Right lobe of liver (tissue), 6 donors: ENCODE measurements at regions not wholly inside any gene's neighbourhood (a gene's known extent, or its start where the extent isn't known, plus 50 kb on each side); places are given as distances from the start of the nearest gene placed in this dataset.
"Not testable (repeated sequence)": the region's sequence is repeated elsewhere in the genome, so short reads cannot be mapped to it uniquely, and the experiment has no call there.

Source experiments
- ATAC-seq, 4 donors: fragments of 200-7000 bp; cut with Tn5 transposase; one replicate each; pipeline ENCODE4 v1.9.1; 2020; ENCODE audit warnings: mild to moderate bottlenecking in 4 of 4, moderate library complexity in 4 of 4
- DNase-seq, 3 donors: peaks; one replicate each; pipeline ENCODE4 v3.0.0-alpha.2; 2020
- H3K27ac ChIP-seq, 3 donors: fragments of 200-600 bp; one replicate each; pipeline ENCODE4 v1.8.0; 2022
- H3K27me3 ChIP-seq, 2 donors: fragments of 200-600 bp; one replicate each; pipeline ENCODE4 v1.8.0; 2022
- H3K36me3 ChIP-seq, 4 donors: fragments of 200-600 bp; sonication (generic) in 1 of 4; one replicate each; pipeline versions ENCODE4 v1.5.1 to v1.8.0; 2017 to 2022; ENCODE audit warnings: control low read depth in 1 of 4
- H3K4me1 ChIP-seq, 4 donors: fragments of 200-600 bp; sonication (generic) in 1 of 4; one replicate each; pipeline versions ENCODE4 v1.5.1 to v1.8.0; 2017 to 2022; ENCODE audit warnings: control low read depth in 1 of 4
- H3K4me3 ChIP-seq, 3 donors: fragments of 200-600 bp; one replicate each; pipeline ENCODE4 v1.8.0; 2022
- H3K9me3 ChIP-seq, 4 donors: fragments of 200-600 bp; sonication (generic) in 1 of 4; one replicate each; pipeline versions ENCODE4 v1.5.1 to v1.8.0; 2017 to 2022; ENCODE audit warnings: control low read depth in 1 of 4
- POLR2A ChIP-seq: fragments of 450-650 bp; IDR thresholded peaks from one replicate; pipeline ENCODE4 v1.6.1; 2017; ENCODE audit warnings: antibody characterized with exemption, mild to moderate bottlenecking
- WGBS: methylation state at CpG from one replicate; pipeline ENCODE4 v1.1.6; 2018; ENCODE audit warnings: low coverage, low lambda C conversion rate; ENCODE audit not compliant: insufficient coverage; ENCODE audit errors: missing lambda C conversion rate; 5-methylcytosine and 5-hydroxymethylcytosine counted together
- intact Hi-C, 2 donors: fragments of 100-400 bp; cut with DNase I; formaldehyde crosslinking; loops; one replicate each; pipeline versions ENCODE4 v1.11.2 to v1.14.1; 2022
- TF ChIP-seq, protein P1 (sequence below), 4 donors: fragments of 200-600 bp in 3 of 4; fragments of 450-650 bp in 1 of 4; IDR thresholded peaks; one replicate each; pipeline versions ENCODE4 v1.5.1 to v1.8.0; 2016 to 2022; ENCODE audit warnings: antibody characterized with exemption in 4 of 4, mild to moderate bottlenecking in 2 of 4
- donor health status: DM: no; HTN: yes; CAD: no.
- donor health status: DM: no; HTN: no; CAD: no.
- donor health status: DM: no; HTN: no; CAD: no.
- donor health status: DM: no; HTN: yes; CAD: no.
- donor health status: DM: no; HTN: yes; CAD: no.

DNA sequence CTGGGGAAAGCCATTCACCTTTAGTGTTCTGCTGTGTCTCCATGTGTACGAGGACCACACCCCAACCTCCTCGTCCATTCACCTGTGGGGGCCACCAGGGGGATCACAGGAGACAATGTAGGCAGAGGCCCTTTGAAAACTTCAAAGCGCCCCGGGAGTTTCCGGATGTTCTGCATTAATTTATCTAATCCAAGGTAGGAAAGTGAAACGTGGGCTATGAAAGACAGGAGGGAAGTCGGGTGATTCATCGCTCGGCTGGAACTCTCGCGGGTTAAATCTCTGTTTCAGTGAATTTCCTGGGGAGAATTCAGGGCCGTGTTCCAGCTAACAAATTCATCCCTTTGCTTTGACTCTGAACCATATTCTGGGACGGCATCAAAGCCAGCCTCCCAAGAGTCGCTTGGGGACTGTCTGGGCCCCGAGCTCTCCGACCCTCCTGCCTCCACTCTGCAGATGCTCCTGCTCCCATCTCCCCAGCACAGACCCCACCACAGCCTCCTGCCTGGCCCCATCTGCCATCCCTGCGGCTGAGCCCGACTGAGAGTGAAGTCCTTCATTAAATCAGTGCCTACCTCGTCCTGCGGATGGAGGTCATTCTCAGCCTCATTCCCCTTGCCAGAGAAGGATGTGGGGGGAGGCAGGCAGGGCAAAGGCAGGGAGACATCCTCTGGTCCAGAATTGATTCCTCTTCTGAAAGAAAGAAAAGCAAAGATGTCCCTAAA, 114.1 kb upstream of the CARD11 start:
- Histone ChIP-seq H3K9me3 (no peaks in the 10 kb centered on the region), H3K4me1 (no peaks in the 10 kb centered on the region), H3K27ac (no peak overlapping the region), H3K4me3 (no peak overlapping the region), H3K27me3 (no peaks in the 10 kb centered on the region), H3K36me3 (no peaks in the 10 kb centered on the region)
- TF ChIP-seq, protein P1, sequence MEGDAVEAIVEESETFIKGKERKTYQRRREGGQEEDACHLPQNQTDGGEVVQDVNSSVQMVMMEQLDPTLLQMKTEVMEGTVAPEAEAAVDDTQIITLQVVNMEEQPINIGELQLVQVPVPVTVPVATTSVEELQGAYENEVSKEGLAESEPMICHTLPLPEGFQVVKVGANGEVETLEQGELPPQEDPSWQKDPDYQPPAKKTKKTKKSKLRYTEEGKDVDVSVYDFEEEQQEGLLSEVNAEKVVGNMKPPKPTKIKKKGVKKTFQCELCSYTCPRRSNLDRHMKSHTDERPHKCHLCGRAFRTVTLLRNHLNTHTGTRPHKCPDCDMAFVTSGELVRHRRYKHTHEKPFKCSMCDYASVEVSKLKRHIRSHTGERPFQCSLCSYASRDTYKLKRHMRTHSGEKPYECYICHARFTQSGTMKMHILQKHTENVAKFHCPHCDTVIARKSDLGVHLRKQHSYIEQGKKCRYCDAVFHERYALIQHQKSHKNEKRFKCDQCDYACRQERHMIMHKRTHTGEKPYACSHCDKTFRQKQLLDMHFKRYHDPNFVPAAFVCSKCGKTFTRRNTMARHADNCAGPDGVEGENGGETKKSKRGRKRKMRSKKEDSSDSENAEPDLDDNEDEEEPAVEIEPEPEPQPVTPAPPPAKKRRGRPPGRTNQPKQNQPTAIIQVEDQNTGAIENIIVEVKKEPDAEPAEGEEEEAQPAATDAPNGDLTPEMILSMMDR (IDR thresholded peaks at IDR 0.05): no peak
- no peak for TF ChIP-seq POLR2A
- intact Hi-C loops: loop anchor here (10.0 kb wide), 1 partner anchor 273 kb away; no protein-coding TSS in a partner anchor
- WGBS: 33% methylated on average over 9 of the region's 20 CpGs
- ATAC-seq: no peak
- no peak for DNase-seq

DNA sequence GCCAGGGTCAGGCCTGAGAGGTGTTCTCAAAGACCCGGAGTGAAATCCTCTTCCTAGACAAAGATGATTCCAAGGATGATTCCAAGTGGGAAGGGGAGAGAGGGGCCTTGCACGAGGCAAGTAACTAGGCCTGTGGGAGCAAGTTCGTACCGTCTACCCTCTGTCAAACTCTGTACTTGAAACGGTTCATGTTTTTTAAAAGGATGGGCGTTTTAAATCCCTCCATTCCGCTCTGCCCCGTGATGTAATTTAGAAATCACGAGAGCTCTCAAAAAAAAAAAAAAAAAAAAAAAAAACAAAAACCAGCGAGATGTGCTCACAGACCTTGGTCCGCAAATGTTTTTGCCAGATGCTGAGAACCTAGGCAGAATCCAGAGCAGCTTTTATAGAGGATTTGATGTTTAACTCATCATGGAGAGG, 114.7 kb upstream of the CARD11 start:
- intact Hi-C loops: loop anchor here (10.0 kb wide), 1 partner anchor 274 kb away; no protein-coding TSS in a partner anchor
- TF ChIP-seq POLR2A: no peak
- TF ChIP-seq, protein P1 (IDR thresholded peaks at IDR 0.05): no peak
- H3K4me3 ChIP-seq: no peak overlapping the region
- H3K27ac ChIP-seq: no peak overlapping the region
- H3K9me3 ChIP-seq: no peaks in the 10 kb centered on the region
- DNase-seq (no peak), ATAC-seq (no peak)
- no peaks in the 10 kb centered on the region for H3K4me1 ChIP-seq
- WGBS: 59% methylated on average over 11 of the region's 11 CpGs
- H3K27me3 ChIP-seq: no peaks in the 10 kb centered on the region
- no peaks in the 10 kb centered on the region for H3K36me3 ChIP-seq

GRCh38 chr7:3159039-3159438, 115.4 kb upstream of the CARD11 start:
- WGBS: 41% methylated on average over 4 of the region's 4 CpGs
- intact Hi-C loops: loop anchor here (10.0 kb wide), 1 partner anchor 274 kb away; no protein-coding TSS in a partner anchor

GRCh38 chr7:3159445-3159844, 115.8 kb upstream of the CARD11 start:
- no peak for DNase-seq
- Histone ChIP-seq H3K27ac (no peak overlapping the region), H3K4me3 (no peak overlapping the region), H3K27me3 (no peaks in the 10 kb centered on the region), H3K36me3 (no peaks in the 10 kb centered on the region), H3K4me1 (no peaks in the 10 kb centered on the region), H3K9me3 (no peaks in the 10 kb centered on the region)
- intact Hi-C loops: loop anchor here (10.0 kb wide), 1 partner anchor 275 kb away; no protein-coding TSS in a partner anchor
- peak in 2 of 4 donors; percentile 29 to 35 for ATAC-seq
- no peak for TF ChIP-seq POLR2A
- TF ChIP-seq, protein P1 (IDR thresholded peaks at IDR 0.05): no peak
- WGBS: no CpG with 5 or more reads among the region's 3 CpGs

More at GRCh38 chr7:3159039-3159438, 115.4 kb upstream of the CARD11 start:
- Histone ChIP-seq H3K36me3 (no peaks in the 10 kb centered on the region), H3K27me3 (no peaks in the 10 kb centered on the region), H3K4me1 (no peaks in the 10 kb centered on the region), H3K27ac (no peak overlapping the region), H3K4me3 (no peak overlapping the region), H3K9me3 (no peaks in the 10 kb centered on the region)
- TF ChIP-seq POLR2A: no peak
- TF ChIP-seq, protein P1 (IDR thresholded peaks at IDR 0.05): no peak
- no peak for DNase-seq
- no peak for ATAC-seq

- not testable (repeated sequence) for H3K36me3 ChIP-seq, H3K4me3 ChIP-seq, ATAC-seq, H3K4me1 ChIP-seq, H3K9me3 ChIP-seq, DNase-seq, H3K27me3 ChIP-seq, H3K27ac ChIP-seq
- intact Hi-C loops: loop anchor here (10.0 kb wide), 1 partner anchor 275 kb away; no protein-coding TSS in a partner anchor
- WGBS: 52% methylated on average over 5 of the region's 5 CpGs
Measured at GRCh38 chr7:3159926-3160325, 116.3 kb upstream of the CARD11 start.
